ENCODE measurements at regions not wholly inside any gene's neighbourhood (a gene's known extent, or its start where the extent isn't known, plus 50 kb on each side); places are given as distances from the start of the nearest gene placed in this dataset.

- Histone ChIP-seq H3K4me2 (replicated peaks; ENCODE audit: low read depth, low read length, poor library complexity, severe bottlenecking) (no peak overlapping the region), H3K9me3 (ENCODE audit: control extremely low read depth in 1 of 3, control insufficient read depth in 2 of 3, insufficient read depth in 1 of 3, low read length in 2 of 3) (peaks cover 1 to 19% (median 13%) of the 10 kb centered on the region in 3 donors), H3K36me3 (replicated peaks in 1 of 2; ENCODE audit: control extremely low read depth in 1 of 2, control insufficient read depth in 1 of 2, extremely low read depth in 1 of 2, insufficient read depth in 2 of 2, low read length in 1 of 2) (no peaks in the 10 kb centered on the region), H3K9ac (ENCODE audit: low read length) (no peak overlapping the region), H3K27me3 (replicated peaks in 1 of 4; ENCODE audit: control extremely low read depth in 1 of 4, control insufficient read depth in 3 of 4, insufficient read depth in 4 of 4, low read length in 3 of 4) (no peaks in the 10 kb centered on the region), H3K27ac (ENCODE audit: low read length in 2 of 2) (no peak overlapping the region), H3K4me3 (ENCODE audit: control extremely low read depth in 1 of 5, extremely low read depth in 1 of 5, insufficient read depth in 1 of 5, low read depth in 2 of 5, low read length in 4 of 5) (no peak overlapping the region), H4K20me1 (ENCODE audit: control insufficient read depth, insufficient read depth, low read length, poor library complexity, severe bottlenecking) (no peaks in the 10 kb centered on the region), H3K4me1 (ENCODE audit: control insufficient read depth in 2 of 2, insufficient read depth in 2 of 2, low read length in 2 of 2) (no peaks in the 10 kb centered on the region), H3K79me2 (ENCODE audit: control insufficient read depth, insufficient read depth, low read length) (no peaks in the 10 kb centered on the region), H2AFZ (ENCODE audit: insufficient read depth, low read depth, low read length, poor library complexity, severe bottlenecking) (no peak overlapping the region)
- Mint-ChIP-seq H3K27ac (no peak overlapping the region), H3K4me1 (no peaks in the 10 kb centered on the region), H3K4me3 (no peak overlapping the region), H3K27me3 (no peaks in the 10 kb centered on the region), H3K9me3 (ENCODE audit: insufficient read depth) (peaks cover 10% of the 10 kb centered on the region)
- POLR2A ChIA-PET, result no interaction called here
- DNase-seq (no peak), ATAC-seq (ENCODE audit: low read depth) (no peak)
- TF ChIP-seq, protein P1, sequence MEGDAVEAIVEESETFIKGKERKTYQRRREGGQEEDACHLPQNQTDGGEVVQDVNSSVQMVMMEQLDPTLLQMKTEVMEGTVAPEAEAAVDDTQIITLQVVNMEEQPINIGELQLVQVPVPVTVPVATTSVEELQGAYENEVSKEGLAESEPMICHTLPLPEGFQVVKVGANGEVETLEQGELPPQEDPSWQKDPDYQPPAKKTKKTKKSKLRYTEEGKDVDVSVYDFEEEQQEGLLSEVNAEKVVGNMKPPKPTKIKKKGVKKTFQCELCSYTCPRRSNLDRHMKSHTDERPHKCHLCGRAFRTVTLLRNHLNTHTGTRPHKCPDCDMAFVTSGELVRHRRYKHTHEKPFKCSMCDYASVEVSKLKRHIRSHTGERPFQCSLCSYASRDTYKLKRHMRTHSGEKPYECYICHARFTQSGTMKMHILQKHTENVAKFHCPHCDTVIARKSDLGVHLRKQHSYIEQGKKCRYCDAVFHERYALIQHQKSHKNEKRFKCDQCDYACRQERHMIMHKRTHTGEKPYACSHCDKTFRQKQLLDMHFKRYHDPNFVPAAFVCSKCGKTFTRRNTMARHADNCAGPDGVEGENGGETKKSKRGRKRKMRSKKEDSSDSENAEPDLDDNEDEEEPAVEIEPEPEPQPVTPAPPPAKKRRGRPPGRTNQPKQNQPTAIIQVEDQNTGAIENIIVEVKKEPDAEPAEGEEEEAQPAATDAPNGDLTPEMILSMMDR (IDR thresholded peaks at IDR 0.05), result no peak
- no peak for TF ChIP-seq EZH2 (IDR thresholded peaks at IDR 0.05; ENCODE audit: borderline replicate concordance, insufficient read depth, low read depth, low read length, poor library complexity, severe bottlenecking)
- intact Hi-C loops (cut with micrococcal nuclease), result no loop called here
- CTCF ChIA-PET, result interaction anchor here (0.6 kb wide), 1 partner anchor 560 kb away, joined by 3 read pairs; no protein-coding TSS in a partner anchor
Measured at GRCh38 chr7:40944981-40945585, 757.8 kb downstream of the INHBA start.

DNA sequence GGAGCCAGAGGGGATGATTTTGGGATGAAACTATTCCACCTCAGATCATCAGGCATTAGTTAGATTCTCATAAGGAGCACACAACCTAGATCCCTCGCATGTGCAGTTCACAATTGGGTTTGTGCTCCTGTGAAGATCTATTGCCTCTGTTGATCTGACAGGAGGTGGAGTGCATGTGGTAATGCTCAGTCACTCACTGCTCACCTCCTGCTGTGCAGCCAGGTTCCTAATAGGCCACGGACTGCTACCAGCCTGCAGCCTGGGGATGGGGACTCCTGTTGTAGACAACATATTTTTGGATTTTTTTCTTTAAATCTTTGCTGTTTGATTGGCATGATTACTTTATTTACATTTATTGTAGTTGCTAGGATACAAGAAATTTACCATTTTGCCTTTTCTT lies 765.0 kb downstream of the INHBA start:
- 100% methylated on average over 1 of the region's 2 CpGs for WGBS (ENCODE audit: insufficient coverage)
- intact Hi-C loops (cut with micrococcal nuclease), result no loop called here
- no peaks in the 10 kb centered on the region for H3K27me3 Mint-ChIP-seq
- DNase-seq, result no peak
- Histone ChIP-seq H3K27me3 (replicated peaks in 1 of 4; ENCODE audit: control extremely low read depth in 1 of 4, control insufficient read depth in 3 of 4, insufficient read depth in 4 of 4, low read length in 3 of 4) (no peaks in the 10 kb centered on the region), H3K4me2 (replicated peaks; ENCODE audit: low read depth, low read length, poor library complexity, severe bottlenecking) (no peak overlapping the region), H2AFZ (ENCODE audit: insufficient read depth, low read depth, low read length, poor library complexity, severe bottlenecking) (no peak overlapping the region), H3K4me1 (ENCODE audit: control insufficient read depth in 2 of 2, insufficient read depth in 2 of 2, low read length in 2 of 2) (no peaks in the 10 kb centered on the region), H3K27ac (ENCODE audit: low read length in 2 of 2) (no peak overlapping the region), H3K4me3 (ENCODE audit: control extremely low read depth in 1 of 5, extremely low read depth in 1 of 5, insufficient read depth in 1 of 5, low read depth in 2 of 5, low read length in 4 of 5) (no peak overlapping the region), H3K36me3 (replicated peaks in 1 of 2; ENCODE audit: control extremely low read depth in 1 of 2, control insufficient read depth in 1 of 2, extremely low read depth in 1 of 2, insufficient read depth in 2 of 2, low read length in 1 of 2) (no peaks in the 10 kb centered on the region), H3K9ac (ENCODE audit: low read length) (no peak overlapping the region), H3K9me3 (ENCODE audit: control extremely low read depth in 1 of 3, control insufficient read depth in 2 of 3, insufficient read depth in 1 of 3, low read length in 2 of 3) (peaks cover 0 to 6% (median 0%) of the 10 kb centered on the region in 3 donors), H4K20me1 (ENCODE audit: control insufficient read depth, insufficient read depth, low read length, poor library complexity, severe bottlenecking) (no peaks in the 10 kb centered on the region), H3K79me2 (ENCODE audit: control insufficient read depth, insufficient read depth, low read length) (no peaks in the 10 kb centered on the region)
- H3K4me1 Mint-ChIP-seq, result no peaks in the 10 kb centered on the region
- no peak overlapping the region for H3K27ac Mint-ChIP-seq
- ChIA-PET POLR2A (no interaction called here), CTCF (no interaction called here)
- peaks cover 4% of the 10 kb centered on the region for H3K9me3 Mint-ChIP-seq (ENCODE audit: insufficient read depth)
- ATAC-seq (ENCODE audit: low read depth), result no peak
- H3K4me3 Mint-ChIP-seq, result no peak overlapping the region
- TF ChIP-seq, protein P1 (IDR thresholded peaks at IDR 0.05), result no peak
- no peak for TF ChIP-seq EZH2 (IDR thresholded peaks at IDR 0.05; ENCODE audit: borderline replicate concordance, insufficient read depth, low read depth, low read length, poor library complexity, severe bottlenecking)
